ENCODE measurements at regions not wholly inside any gene's neighbourhood (a gene's known extent, or its start where the extent isn't known, plus 50 kb on each side); places are given as distances from the start of the nearest gene placed in this dataset.

- POLR2A ChIA-PET, result no interaction called here
Observed at GRCh38 chr10:57952741-57953140, 315.0 kb downstream of the IPMK start.

GRCh38 chr10:57950442-57950974 is 317.2 kb downstream of the IPMK start:
- no peak for DNase-seq (ENCODE audit: low read depth, low spot score)
- no peaks in the 10 kb centered on the region for H3K36me3 ChIP-seq (ENCODE audit: control insufficient read depth, insufficient read depth, low read length)
- ChIA-PET POLR2A (no interaction called here), CTCF (no interaction called here)
- H3K27ac ChIP-seq (ENCODE audit: low read length), result no peak overlapping the region
- BruUV-seq (replicated peaks), result no TSS peak
- H3K4me3 ChIP-seq (ENCODE audit: low read depth in 2 of 2, low read length in 2 of 2), result no peak overlapping the region
- ATAC-seq, result no peak
- TF ChIP-seq CTCF (IDR thresholded peaks at IDR 0.05) (no peak), SIN3A (IDR thresholded peaks at IDR 0.05; ENCODE audit: borderline replicate concordance, insufficient read depth, low read depth, low read length) (no peak), TCF7L2 (IDR thresholded peaks at IDR 0.05; ENCODE audit: low read depth, low read length) (no peak), POLR2AphosphoS5 (IDR thresholded peaks at IDR 0.05; ENCODE audit: low read depth, low read length) (no peak), REST (IDR thresholded peaks at IDR 0.05; ENCODE audit: insufficient read depth in 1 of 2, low read depth in 2 of 2, low read length in 1 of 2) (no peak)
- intact Hi-C loops (cut with micrococcal nuclease; ENCODE audit: unreplicated experiment) (no loop called here), in situ Hi-C loops (cut with HindIII; ENCODE audit: low pct_unique_long_range_greater_than_20kb, low sequenced_read_pairs) (no loop called here)
- no peaks in the 10 kb centered on the region for H3K4me1 ChIP-seq (ENCODE audit: control insufficient read depth, insufficient read depth, low read length)
- H3K9me3 ChIP-seq (ENCODE audit: control insufficient read depth, insufficient read depth, low read depth, low read length), result no peaks in the 10 kb centered on the region
- no peaks in the 10 kb centered on the region for H3K27me3 ChIP-seq (ENCODE audit: control insufficient read depth, insufficient read depth, low read length)

More at GRCh38 chr10:57952741-57953140, 315.0 kb downstream of the IPMK start:
- Histone ChIP-seq H3K9me3 (ENCODE audit: control insufficient read depth, insufficient read depth, low read depth, low read length) (no peaks in the 10 kb centered on the region), H3K4me3 (ENCODE audit: low read depth in 2 of 2, low read length in 2 of 2) (no peak overlapping the region), H3K36me3 (ENCODE audit: control insufficient read depth, insufficient read depth, low read length) (no peaks in the 10 kb centered on the region), H3K4me1 (ENCODE audit: control insufficient read depth, insufficient read depth, low read length) (no peaks in the 10 kb centered on the region), H3K27me3 (ENCODE audit: control insufficient read depth, insufficient read depth, low read length) (no peaks in the 10 kb centered on the region), H3K27ac (ENCODE audit: low read length) (no peak overlapping the region)
- BruUV-seq (replicated peaks), result no TSS peak
- in situ Hi-C loops (cut with HindIII; ENCODE audit: low pct_unique_long_range_greater_than_20kb, low sequenced_read_pairs), result no loop called here
- ATAC-seq, result no peak
- CTCF ChIA-PET, result no interaction called here
- intact Hi-C loops (cut with micrococcal nuclease; ENCODE audit: unreplicated experiment), result no loop called here
- DNase-seq (ENCODE audit: low read depth, low spot score), result no peak
- TF ChIP-seq TCF7L2 (IDR thresholded peaks at IDR 0.05; ENCODE audit: low read depth, low read length), result no peak
- TF ChIP-seq CTCF (IDR thresholded peaks at IDR 0.05), result no peak
- no peak for TF ChIP-seq REST (IDR thresholded peaks at IDR 0.05; ENCODE audit: insufficient read depth in 1 of 2, low read depth in 2 of 2, low read length in 1 of 2)
- no peak for TF ChIP-seq POLR2AphosphoS5 (IDR thresholded peaks at IDR 0.05; ENCODE audit: low read depth, low read length)
- TF ChIP-seq SIN3A (IDR thresholded peaks at IDR 0.05; ENCODE audit: borderline replicate concordance, insufficient read depth, low read depth, low read length), result no peak

Data from Panc1 (cell line).